ENCODE measurements at regions not wholly inside any gene's neighbourhood (a gene's known extent, or its start where the extent isn't known, plus 50 kb on each side); places are given as distances from the start of the nearest gene placed in this dataset.
"Not testable (repeated sequence)": the region's sequence is repeated elsewhere in the genome, so short reads cannot be mapped to it uniquely, and the experiment has no call there.

DNA sequence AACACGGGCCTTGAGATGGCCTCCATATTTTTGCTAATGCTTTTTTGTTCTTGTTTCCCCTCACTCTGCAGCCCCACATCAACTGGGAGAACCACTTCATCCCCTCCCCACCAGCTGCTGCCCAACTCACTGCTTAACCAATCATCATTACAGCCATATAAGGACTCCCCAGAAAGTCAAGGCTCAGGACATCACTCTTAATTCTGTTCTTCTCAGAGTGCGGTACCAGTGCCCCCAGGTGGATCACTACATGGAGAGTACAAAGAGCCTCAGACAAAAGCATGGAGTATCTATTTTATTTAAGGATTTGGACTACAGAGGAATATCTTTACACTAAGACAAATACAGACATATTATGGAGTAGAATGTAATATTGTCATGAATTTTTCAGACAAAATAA lies 340.6 kb downstream of the PAX3 start:
- Histone ChIP-seq H3K4me3 (ENCODE audit: low read depth, low read length) (no peak overlapping the region), H2AFZ (no peak overlapping the region), H3K9ac (no peak overlapping the region), H3K79me2 (no peaks in the 10 kb centered on the region), H3K27ac (no peak overlapping the region), H3K36me3 (ENCODE audit: control insufficient read depth, insufficient read depth, low read length) (no peaks in the 10 kb centered on the region), H3K4me1 (no peaks in the 10 kb centered on the region), H3K27me3 (ENCODE audit: control insufficient read depth, insufficient read depth, low read length) (no peaks in the 10 kb centered on the region), H3K9me3 (ENCODE audit: control insufficient read depth, low read length) (no peaks in the 10 kb centered on the region), H3K4me2 (ENCODE audit: low read length) (no peak overlapping the region)
- TF ChIP-seq, protein P1, sequence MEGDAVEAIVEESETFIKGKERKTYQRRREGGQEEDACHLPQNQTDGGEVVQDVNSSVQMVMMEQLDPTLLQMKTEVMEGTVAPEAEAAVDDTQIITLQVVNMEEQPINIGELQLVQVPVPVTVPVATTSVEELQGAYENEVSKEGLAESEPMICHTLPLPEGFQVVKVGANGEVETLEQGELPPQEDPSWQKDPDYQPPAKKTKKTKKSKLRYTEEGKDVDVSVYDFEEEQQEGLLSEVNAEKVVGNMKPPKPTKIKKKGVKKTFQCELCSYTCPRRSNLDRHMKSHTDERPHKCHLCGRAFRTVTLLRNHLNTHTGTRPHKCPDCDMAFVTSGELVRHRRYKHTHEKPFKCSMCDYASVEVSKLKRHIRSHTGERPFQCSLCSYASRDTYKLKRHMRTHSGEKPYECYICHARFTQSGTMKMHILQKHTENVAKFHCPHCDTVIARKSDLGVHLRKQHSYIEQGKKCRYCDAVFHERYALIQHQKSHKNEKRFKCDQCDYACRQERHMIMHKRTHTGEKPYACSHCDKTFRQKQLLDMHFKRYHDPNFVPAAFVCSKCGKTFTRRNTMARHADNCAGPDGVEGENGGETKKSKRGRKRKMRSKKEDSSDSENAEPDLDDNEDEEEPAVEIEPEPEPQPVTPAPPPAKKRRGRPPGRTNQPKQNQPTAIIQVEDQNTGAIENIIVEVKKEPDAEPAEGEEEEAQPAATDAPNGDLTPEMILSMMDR (IDR thresholded peaks at IDR 0.05), result no peak

DNA sequence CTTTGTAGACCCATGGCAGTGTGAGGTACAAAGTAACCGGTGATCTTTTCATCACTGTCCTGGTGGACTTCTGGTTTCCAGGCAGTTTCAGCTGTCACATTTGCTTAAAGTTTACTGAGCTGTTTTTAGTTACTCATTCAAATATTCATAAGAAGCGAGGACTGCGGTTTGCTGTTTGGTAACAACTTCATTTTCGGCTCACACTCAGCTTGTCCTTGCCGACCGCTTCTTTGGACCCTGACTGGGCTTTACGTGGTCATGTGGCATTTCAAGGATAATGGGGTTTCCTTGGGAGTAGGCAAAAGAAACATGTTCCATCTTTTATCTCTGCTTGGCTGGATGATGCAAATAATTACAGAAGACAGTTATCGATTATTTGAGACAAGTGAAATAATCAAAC lies 350.7 kb downstream of the PAX3 start:
- H3K4me1 ChIP-seq, result no peaks in the 10 kb centered on the region
- no peaks in the 10 kb centered on the region for H3K36me3 ChIP-seq (ENCODE audit: control insufficient read depth, insufficient read depth, low read length)
- no peak overlapping the region for H3K4me3 ChIP-seq (ENCODE audit: low read depth, low read length)
- H3K4me2 ChIP-seq (ENCODE audit: low read length), result no peak overlapping the region
- H2AFZ ChIP-seq, result no peak overlapping the region
- TF ChIP-seq, protein P1 (IDR thresholded peaks at IDR 0.05), result no peak
- H3K9ac ChIP-seq, result no peak overlapping the region
- H3K27ac ChIP-seq, result no peak overlapping the region
- H3K9me3 ChIP-seq (ENCODE audit: control insufficient read depth, low read length), result no peaks in the 10 kb centered on the region
- H3K27me3 ChIP-seq (ENCODE audit: control insufficient read depth, insufficient read depth, low read length), result no peaks in the 10 kb centered on the region
- H3K79me2 ChIP-seq, result no peaks in the 10 kb centered on the region

DNA sequence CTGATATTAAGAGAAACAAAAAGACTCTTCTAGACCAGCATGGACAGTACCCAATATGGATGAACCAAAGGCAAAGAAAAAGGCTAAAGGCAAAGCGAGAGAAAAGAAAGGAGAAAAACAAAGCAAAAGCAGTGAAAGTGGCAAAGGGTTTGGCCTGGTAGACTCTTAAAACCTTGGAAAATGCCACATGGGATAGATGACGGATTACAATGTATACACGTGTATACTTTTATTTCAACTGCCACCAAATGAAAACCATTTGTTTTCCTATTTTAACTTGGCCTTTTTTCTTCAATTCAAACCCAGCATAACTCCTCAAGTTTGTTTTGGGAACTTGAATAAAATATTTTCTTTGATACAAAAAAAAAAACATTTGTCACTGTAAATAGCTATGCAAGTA lies 354.3 kb downstream of the PAX3 start:
- H3K27me3 ChIP-seq (ENCODE audit: control insufficient read depth, insufficient read depth, low read length); H3K9ac ChIP-seq; H3K9me3 ChIP-seq (ENCODE audit: control insufficient read depth, low read length); H3K36me3 ChIP-seq (ENCODE audit: control insufficient read depth, insufficient read depth, low read length); H3K4me1 ChIP-seq; H3K4me3 ChIP-seq (ENCODE audit: low read depth, low read length); H3K79me2 ChIP-seq; H2AFZ ChIP-seq; H3K4me2 ChIP-seq (ENCODE audit: low read length); H3K27ac ChIP-seq: not testable (repeated sequence)

DNA sequence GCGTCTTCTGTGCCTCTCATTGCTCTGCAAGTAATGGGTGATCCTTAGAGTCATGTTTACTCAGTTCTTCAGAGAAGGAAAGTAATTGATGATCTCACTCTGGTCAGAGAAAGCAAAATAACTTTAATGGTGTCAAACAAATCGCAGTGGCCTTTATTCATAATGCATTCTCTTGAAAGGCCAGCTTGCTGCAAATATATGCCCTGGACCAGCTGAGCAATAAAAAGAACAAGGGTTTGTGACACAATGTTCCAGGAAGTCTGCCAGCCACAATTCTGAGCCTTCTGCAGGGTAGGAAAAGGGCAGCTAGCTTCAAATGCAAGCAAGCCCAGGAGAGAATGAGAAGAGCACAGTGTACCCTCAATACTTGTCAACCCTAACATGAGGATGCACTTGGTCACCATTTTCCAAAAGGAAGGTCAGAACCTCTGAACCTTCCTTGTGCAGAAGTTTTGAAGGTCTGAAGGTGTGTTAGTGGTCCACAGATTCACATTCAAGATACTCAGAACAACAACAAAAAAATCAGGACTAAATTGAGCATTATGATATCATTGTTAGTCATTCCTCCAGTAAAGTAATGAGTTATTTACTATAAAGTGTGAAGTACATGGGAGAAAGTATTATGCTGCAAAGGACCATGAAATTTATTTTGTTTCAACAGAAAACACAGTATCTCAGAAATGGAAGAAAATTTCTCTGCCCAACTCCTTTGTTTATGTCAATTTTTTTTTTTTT lies 355.6 kb downstream of the PAX3 start:
- Histone ChIP-seq H3K27ac (no peak overlapping the region), H3K36me3 (ENCODE audit: control insufficient read depth, insufficient read depth, low read length) (no peaks in the 10 kb centered on the region), H3K9me3 (ENCODE audit: control insufficient read depth, low read length) (no peaks in the 10 kb centered on the region), H3K27me3 (ENCODE audit: control insufficient read depth, insufficient read depth, low read length) (no peaks in the 10 kb centered on the region), H3K4me2 (ENCODE audit: low read length) (no peak overlapping the region), H2AFZ (no peak overlapping the region), H3K4me1 (no peaks in the 10 kb centered on the region), H3K79me2 (no peaks in the 10 kb centered on the region), H3K9ac (no peak overlapping the region), H3K4me3 (ENCODE audit: low read depth, low read length) (no peak overlapping the region)
- TF ChIP-seq, protein P1 (IDR thresholded peaks at IDR 0.05), result no peak

DNA sequence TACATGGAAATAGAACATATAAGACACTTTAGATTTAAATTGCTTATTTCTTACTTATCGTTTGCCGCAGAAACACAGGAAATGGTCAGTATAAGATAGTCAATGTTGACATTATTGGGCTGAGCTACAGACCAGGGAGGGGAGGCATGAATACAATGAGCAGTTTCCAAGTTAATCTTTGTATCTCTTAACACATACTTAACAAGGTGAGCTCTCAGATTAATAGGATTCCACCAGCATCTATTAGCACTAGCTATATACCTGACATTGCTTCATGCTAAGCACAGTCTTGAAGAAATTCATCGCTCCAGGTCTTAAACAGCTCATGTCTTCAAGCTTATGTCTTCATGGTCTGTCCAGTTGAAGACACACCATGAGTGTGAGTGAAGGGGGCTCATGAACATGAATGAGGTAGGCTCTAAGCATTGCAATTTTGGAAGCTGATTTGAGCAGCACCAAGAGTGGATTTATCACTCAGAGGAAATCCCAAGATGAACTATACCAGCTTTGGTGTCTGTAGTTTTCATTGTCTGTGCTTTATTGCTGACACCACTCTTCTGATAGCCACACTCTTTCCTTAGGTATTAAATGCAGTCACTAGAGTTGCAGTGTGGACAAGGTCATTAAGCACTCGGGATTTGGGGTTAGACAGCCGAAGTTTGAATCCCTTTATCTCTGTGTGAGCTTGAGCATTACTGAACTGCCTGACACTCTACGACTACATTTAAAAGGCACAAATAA lies 359.3 kb upstream of the EPHA4 start:
- H2AFZ ChIP-seq, result no peak overlapping the region
- H3K27ac ChIP-seq, result no peak overlapping the region
- H3K4me3 ChIP-seq (ENCODE audit: low read depth, low read length), result no peak overlapping the region
- H3K9ac ChIP-seq, result no peak overlapping the region
- H3K36me3 ChIP-seq (ENCODE audit: control insufficient read depth, insufficient read depth, low read length), result no peaks in the 10 kb centered on the region
- H3K9me3 ChIP-seq (ENCODE audit: control insufficient read depth, low read length), result no peaks in the 10 kb centered on the region
- no peaks in the 10 kb centered on the region for H3K27me3 ChIP-seq (ENCODE audit: control insufficient read depth, insufficient read depth, low read length)
- no peaks in the 10 kb centered on the region for H3K79me2 ChIP-seq
- H3K4me1 ChIP-seq, result no peaks in the 10 kb centered on the region
- H3K4me2 ChIP-seq (ENCODE audit: low read length), result no peak overlapping the region
- TF ChIP-seq, protein P1 (IDR thresholded peaks at IDR 0.05), result no peak
